DMS 273 (cell line): ENCODE measurements at regions not wholly inside any gene's neighbourhood (a gene's known extent, or its start where the extent isn't known, plus 50 kb on each side); places are given as distances from the start of the nearest gene placed in this dataset.
"Not testable (repeated sequence)": the region's sequence is repeated elsewhere in the genome, so short reads cannot be mapped to it uniquely, and the experiment has no call there.

Source experiments
- DNase-seq: peaks from one replicate; lab custom pipeline; 2025; ENCODE audit not compliant: unreplicated experiment; lab: John Stamatoyannopoulos, UW

DNA sequence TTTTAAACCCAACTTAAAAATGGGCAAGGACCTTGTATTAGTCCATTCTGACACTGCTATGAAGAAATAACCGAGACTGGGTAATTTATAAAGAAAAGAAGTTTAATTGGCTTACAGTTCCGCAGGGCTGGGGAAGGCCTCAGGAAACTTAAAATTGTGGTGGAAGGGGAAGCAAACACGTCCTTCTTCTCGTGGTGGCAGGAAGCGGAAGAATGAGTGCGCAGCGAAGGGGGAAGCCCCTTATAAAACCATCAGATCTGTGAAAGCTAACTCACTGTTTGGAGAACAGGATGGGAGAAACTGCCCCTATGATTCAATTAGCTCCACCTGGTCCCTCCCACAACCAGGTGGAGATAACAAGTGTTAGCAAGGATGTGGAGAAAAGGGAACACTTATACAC lies 237.7 kb downstream of the SEC16B start:
- no peak for DNase-seq

GRCh38 chr1:177729646-177730045 lies 240.2 kb downstream of the SEC16B start:
- no peak for DNase-seq

GRCh38 chr1:177723533-177723932 lies 246.3 kb downstream of the SEC16B start:
- no peak for DNase-seq

DNA sequence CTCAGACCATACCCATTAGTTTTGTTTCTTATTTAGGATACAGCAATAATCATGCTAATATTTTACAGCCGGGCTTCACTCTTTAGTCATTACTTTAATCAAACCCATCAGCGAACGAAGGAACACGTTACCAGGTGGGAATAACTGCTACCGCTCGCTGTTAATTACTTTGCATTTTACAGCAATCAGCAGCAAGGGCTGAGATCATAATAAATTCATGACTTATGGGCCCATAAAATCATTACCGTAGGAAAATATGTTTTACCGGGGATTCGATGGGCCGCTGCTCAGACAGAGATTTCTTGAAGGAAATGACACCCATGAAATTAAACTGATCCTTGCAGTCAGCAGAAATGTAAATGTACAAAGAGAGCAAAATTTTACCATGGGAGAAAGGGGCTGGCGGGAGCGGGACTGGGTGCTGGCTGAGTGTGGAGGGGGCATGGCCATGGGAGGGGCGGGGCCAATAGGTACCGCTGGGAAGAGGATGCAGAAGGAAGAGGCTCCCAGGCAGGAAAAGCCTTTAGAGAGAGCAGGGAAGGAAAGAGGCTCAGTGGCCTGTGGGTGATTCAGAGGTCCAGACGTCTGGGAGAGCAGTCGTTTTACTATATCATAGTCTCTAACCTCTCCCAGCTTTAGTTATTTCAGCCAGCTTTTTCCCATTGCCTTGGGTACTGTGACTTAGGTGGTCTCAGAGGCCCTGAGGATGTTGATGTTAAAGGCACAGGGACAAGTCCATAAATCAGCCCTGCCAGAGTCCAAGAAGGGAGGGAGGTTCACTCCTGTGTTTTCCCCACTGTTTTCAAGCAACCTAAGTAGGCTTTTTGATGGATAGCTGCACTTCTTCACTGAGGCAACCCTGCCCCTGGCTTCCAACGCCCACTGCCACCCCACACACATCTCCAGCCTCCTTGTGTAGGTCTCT lies 258.9 kb downstream of the SEC16B start:
- no peak for DNase-seq

- no peak for DNase-seq
Observed at GRCh38 chr1:177708406-177708805, 261.5 kb downstream of the SEC16B start.

- DNase-seq = no peak
Observed at GRCh38 chr1:177706977-177707376, 262.9 kb downstream of the SEC16B start.

DNA sequence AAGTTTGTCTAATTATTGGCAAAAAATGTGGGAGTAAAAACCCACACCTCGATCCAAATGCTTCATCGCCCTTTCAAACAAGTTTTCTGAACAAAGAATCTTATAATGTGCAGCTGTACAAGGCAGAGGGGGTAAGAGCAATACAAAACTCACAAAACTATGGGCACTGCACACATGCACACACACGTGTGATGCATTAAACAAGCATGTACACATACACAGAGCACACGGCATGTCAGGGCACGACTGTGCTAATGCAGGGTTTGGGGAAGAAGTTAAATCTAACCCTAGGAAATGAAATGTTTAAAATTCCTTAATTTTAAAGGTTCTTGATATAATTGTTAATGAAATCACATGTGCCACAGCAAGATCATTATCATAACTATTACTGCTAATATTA lies 264.0 kb downstream of the SEC16B start:
- no peak for DNase-seq

GRCh38 chr1:177703888-177704446 lies 265.9 kb downstream of the SEC16B start:
- DNase-seq = no peak

GRCh38 chr1:177701654-177702353 lies 268.1 kb downstream of the SEC16B start:
- no peak for DNase-seq

- DNase-seq = no peak
Observed at GRCh38 chr1:177700856-177701255, 269.0 kb downstream of the SEC16B start.

GRCh38 chr1:177690996-177691395 lies 278.9 kb downstream of the SEC16B start:
- no peak for DNase-seq

DNA sequence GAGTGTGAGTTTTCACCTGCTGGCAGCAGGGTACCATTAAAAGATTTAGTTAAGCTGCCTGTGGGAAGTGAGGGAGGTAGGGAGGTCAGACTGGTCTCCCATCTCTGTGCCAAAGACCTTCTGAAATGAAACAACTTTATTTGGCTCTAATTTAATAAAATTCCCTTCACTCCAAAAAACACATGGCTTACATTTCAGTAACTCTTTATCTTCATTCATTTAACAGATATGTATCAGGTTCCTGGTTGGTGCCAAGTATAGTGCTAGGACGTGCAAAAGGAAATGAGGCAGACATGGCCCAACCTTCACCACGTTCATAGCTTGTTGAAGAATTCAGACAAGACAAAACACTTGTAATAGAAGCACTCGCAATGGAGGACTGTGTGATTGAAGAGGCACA lies 282.3 kb downstream of the SEC16B start:
- no peak for DNase-seq

GRCh38 chr1:177686933-177687332 lies 282.9 kb downstream of the SEC16B start:
- no peak for DNase-seq

DNA sequence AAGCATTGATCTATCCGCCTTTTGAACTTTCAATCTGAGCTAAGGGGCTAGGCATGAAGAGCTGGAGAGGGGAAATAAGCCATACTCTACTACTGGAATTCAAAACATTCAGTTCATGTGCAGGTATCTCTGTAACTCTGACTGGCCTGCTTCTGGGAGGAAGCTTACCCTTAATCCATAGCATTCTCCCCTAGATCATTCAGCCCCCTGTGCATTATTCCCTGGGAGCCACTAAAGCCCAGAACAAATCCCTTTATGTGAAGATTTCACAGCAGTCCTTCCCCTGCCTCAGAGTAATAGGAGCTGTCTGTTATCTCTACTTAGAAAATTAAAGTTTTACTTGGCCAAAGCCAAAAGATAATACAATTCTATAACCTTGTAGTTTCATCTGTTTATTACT lies 300.7 kb downstream of the SEC16B start:
- DNase-seq = no peak

DNA sequence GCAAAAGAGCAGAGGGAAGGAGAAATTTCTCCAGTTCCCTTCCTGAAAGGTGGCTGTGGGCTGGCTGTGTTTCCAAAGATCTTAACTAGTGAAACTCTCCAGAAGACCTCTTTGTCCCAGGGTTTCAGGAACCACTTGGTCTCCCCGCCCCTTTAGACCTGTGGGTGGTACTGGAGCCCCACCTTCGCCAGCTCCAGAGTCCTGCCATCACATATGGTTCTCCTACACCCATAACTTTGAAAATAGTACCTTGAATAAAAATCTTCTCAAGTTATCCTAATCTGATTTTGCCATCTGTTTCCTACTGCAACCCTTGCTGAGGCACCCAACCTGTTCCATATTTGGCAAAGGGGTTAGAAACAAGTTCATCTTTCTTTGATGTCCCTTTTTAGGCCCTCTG lies 303.9 kb downstream of the SEC16B start:
- DNase-seq = no peak

DNA sequence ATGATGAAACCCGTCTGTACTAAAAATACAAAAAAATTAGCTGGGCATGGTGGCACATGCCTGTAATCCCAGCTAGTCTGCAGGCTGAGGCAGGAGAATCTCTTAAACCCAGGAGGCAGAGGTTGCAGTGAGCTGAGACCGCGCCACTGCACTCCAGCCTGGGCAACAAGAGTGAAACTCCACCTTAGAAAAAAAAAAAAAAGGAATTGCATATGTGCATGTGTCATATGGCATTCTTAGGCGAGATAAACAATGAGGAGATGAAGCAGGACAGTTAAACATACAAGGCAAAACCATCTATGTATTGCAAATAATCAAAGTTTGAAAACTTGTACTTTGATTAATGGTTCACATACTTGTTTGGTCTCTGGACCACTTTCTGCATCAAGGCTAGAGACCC lies 305.1 kb downstream of the SEC16B start:
- not testable (repeated sequence) for DNase-seq

- DNase-seq = no peak
Observed at GRCh38 chr1:177660188-177660587, 309.7 kb downstream of the SEC16B start.

GRCh38 chr1:177659281-177659680 lies 310.6 kb downstream of the SEC16B start:
- no peak for DNase-seq

- no peak for DNase-seq
Observed at GRCh38 chr1:177656598-177656997, 313.3 kb downstream of the SEC16B start.

DNA sequence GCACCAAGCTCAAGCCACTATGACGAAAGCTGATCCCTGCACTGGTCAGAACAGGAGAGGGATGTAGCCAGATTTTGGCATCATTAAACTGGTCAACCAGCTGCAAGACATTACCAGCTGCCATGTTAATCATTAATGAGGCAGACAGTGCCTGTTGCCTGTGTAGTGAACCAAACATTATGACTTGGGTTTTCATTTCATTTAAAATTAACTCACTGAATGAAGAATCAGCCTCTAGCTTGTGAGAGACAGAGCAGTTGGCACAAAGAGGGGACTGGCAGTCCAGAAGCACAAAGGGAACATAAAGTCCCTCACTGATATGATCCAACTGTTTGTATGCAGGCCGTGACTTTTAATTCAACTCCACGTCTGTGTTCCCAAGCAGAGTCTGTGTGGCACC lies 318.9 kb downstream of the SEC16B start:
- no peak for DNase-seq

DNA sequence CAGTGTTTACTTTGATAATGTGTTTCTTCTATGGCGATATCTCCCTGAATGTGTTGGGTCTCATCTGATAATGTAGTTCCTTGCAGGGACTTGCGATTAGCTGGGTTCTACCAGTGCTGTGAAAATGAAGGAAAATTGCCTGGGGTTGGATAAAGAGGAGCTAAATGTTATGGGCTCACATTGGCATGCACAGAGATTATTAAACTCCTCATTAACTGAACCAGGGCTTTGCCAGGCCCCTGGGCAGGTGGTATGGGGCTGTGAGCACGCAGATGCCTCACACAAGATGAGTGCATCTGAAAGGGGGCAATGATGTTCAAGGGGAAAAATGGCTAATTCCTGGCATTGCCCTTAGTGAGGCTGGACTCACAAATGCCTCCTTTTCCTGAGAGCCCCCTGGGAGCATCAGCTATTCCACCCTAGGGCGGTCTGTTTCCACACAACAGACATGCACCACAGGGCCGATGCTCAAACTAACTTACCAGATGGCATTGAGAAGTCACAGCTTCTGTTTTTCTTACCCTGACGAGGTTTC lies 321.1 kb downstream of the SEC16B start:
- no peak for DNase-seq

DNA sequence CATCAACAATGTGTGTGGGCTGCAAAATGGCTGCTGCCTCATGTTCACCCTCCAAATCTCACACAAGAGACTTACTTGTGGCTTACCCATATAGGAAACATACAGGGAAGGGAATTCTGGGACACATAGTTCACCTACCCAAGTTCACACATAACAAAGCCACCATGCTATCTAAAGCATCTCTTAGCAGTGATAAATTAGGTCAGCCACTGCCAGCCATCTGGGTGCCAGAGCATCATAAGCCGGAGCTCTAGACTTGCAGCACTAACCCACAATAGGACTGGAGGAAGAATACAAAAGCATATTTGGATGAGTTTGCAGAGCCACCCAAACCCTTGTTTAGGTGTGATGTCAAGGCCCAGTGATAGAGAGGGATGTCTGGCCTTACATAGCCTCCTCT lies 321.7 kb downstream of the SEC16B start:
- DNase-seq = no peak
